B cell (primary cell): ENCODE measurements at regions not wholly inside any gene's neighbourhood (a gene's known extent, or its start where the extent isn't known, plus 50 kb on each side); places are given as distances from the start of the nearest gene placed in this dataset.

Source experiments
- CTCF ChIP-seq: fragments of 200-600 bp; IDR thresholded peaks from one replicate; pipeline ENCODE4 v1.8.0; 2022; ENCODE audit warnings: antibody characterized with exemption, mild to moderate bottlenecking
- EZH2 ChIP-seq: IDR thresholded peaks from 2 replicates; pipeline ENCODE4 v1.6.1; 2012; ENCODE audit warnings: borderline replicate concordance, low read depth, mild to moderate bottlenecking, moderate library complexity, low read length; ENCODE audit not compliant: insufficient read depth, poor library complexity, severe bottlenecking

- TF ChIP-seq CTCF (no peak), EZH2 (no peak)
Measured at GRCh38 chr17:72226322-72226721, 105.5 kb downstream of the SOX9 start.
